B cell (primary cell): ENCODE measurements at regions not wholly inside any gene's neighbourhood (a gene's known extent, or its start where the extent isn't known, plus 50 kb on each side); places are given as distances from the start of the nearest gene placed in this dataset.

Source experiments
- ATAC-seq: fragments of 200-7000 bp; cut with Tn5 transposase; one replicate; pipeline ENCODE4 v1.10.0; 2021; ENCODE audit warnings: low read depth, mild to moderate bottlenecking, moderate number of reproducible peaks, moderate library complexity
- CTCF ChIA-PET: fragments of 350-600 bp; sonication (Branson Sonifier 250); formaldehyde crosslinking; loops from one replicate; lab custom pipeline; 2021; ENCODE audit warnings: antibody characterized with exemption, inconsistent platforms; lab: Charles Lee
- POLR2A ChIA-PET: fragments of 350-600 bp; sonication (Branson Sonifier 250); formaldehyde crosslinking; loops from one replicate; lab custom pipeline; 2021; ENCODE audit warnings: antibody characterized with exemption; lab: Charles Lee
- DNase-seq: peaks from one replicate; pipeline ENCODE4 v3.0.0; 2013
- H2AFZ ChIP-seq: 2 replicates; pipeline ENCODE4 v1.6.1; 2012; ENCODE audit warnings: mild to moderate bottlenecking, low read depth, low read length; ENCODE audit not compliant: insufficient read depth, poor library complexity, severe bottlenecking
- H3K27ac ChIP-seq, 2 donors: 1 replicate in 1 of 2; 2 replicates in 1 of 2; pipeline ENCODE4 v1.5.1; 2012 to 2013; ENCODE audit warnings: low read length in 2 of 2, mild to moderate bottlenecking in 2 of 2, moderate library complexity in 1 of 2
- H3K27me3 ChIP-seq, 4 experiments: fragments of 200-600 bp in 1 of 4; sonication (generic) in 1 of 4; replicated peaks in 1 of 4; 1 replicate in 2 of 4; 2 replicates in 2 of 4; pipeline versions ENCODE4 v1.6.1 to v1.7.0; 2013 to 2016; ENCODE audit warnings: low read length in 3 of 4, mild to moderate bottlenecking in 2 of 4, mixed read lengths in 1 of 4, moderate library complexity in 1 of 4; ENCODE audit not compliant: insufficient read depth in 4 of 4, control insufficient read depth in 3 of 4; ENCODE audit errors: control extremely low read depth in 1 of 4
- H3K36me3 ChIP-seq, 2 experiments: replicated peaks in 1 of 2; 1 replicate in 1 of 2; 2 replicates in 1 of 2; pipeline versions ENCODE4 v1.6.1 to v1.7.1; 2013; ENCODE audit warnings: low read length in 1 of 2; ENCODE audit not compliant: insufficient read depth in 2 of 2, control insufficient read depth in 1 of 2; ENCODE audit errors: control extremely low read depth in 1 of 2, extremely low read depth in 1 of 2
- H3K4me1 ChIP-seq, 2 donors: fragments of 200-600 bp in 1 of 2; sonication (generic) in 1 of 2; 1 replicate in 1 of 2; 2 replicates in 1 of 2; pipeline versions ENCODE4 v1.5.1 to v1.6.1; 2013 to 2017; ENCODE audit warnings: low read length in 2 of 2; ENCODE audit not compliant: control insufficient read depth in 2 of 2, insufficient read depth in 2 of 2
- H3K4me2 ChIP-seq: replicated peaks from 2 replicates; pipeline ENCODE3; 2012; ENCODE audit warnings: mild to moderate bottlenecking, low read depth, low read length; ENCODE audit not compliant: poor library complexity, severe bottlenecking
- H3K4me3 ChIP-seq, 5 experiments: fragments of 200-600 bp in 1 of 5; sonication (generic) in 1 of 5; 1 replicate in 3 of 5; 2 replicates in 2 of 5; pipeline versions ENCODE4 v1.5.1 to v1.7.0; 2011 to 2016; ENCODE audit warnings: low read length in 4 of 5, mild to moderate bottlenecking in 4 of 5, low read depth in 2 of 5, control low read depth in 1 of 5, moderate library complexity in 1 of 5; ENCODE audit not compliant: insufficient read depth in 1 of 5; ENCODE audit errors: control extremely low read depth in 1 of 5, extremely low read depth in 1 of 5
- H3K79me2 ChIP-seq: fragments of 200-600 bp; sonication (generic); one replicate; pipeline ENCODE4 v1.6.0; 2016; ENCODE audit warnings: low read length; ENCODE audit not compliant: control insufficient read depth, insufficient read depth
- H3K9ac ChIP-seq: fragments of 200-600 bp; sonication (generic); 2 replicates; pipeline ENCODE4 v1.6.1; 2017; ENCODE audit warnings: mild to moderate bottlenecking, low read length, moderate library complexity
- H3K9me3 ChIP-seq, 3 donors: one replicate each; pipeline versions ENCODE4 v1.6.1 to v1.7.1; 2013; ENCODE audit warnings: low read length in 2 of 3; ENCODE audit not compliant: control insufficient read depth in 2 of 3, insufficient read depth in 1 of 3; ENCODE audit errors: control extremely low read depth in 1 of 3
- H4K20me1 ChIP-seq: 2 replicates; pipeline ENCODE4 v1.6.0; 2012; ENCODE audit warnings: mild to moderate bottlenecking, low read length; ENCODE audit not compliant: insufficient read depth, control insufficient read depth, poor library complexity, severe bottlenecking
- H3K27ac Mint-ChIP-seq: one replicate; pipeline ENCODE4 v1.8.0; 2021; ENCODE audit warnings: mixed read lengths
- H3K27me3 Mint-ChIP-seq: one replicate; pipeline ENCODE4 v1.8.0; 2021; ENCODE audit warnings: mixed read lengths
- H3K4me1 Mint-ChIP-seq: one replicate; pipeline ENCODE4 v1.8.0; 2021; ENCODE audit warnings: mixed read lengths
- H3K4me3 Mint-ChIP-seq: one replicate; pipeline ENCODE4 v1.8.0; 2021; ENCODE audit warnings: mixed read lengths
- H3K9me3 Mint-ChIP-seq: one replicate; pipeline ENCODE4 v1.8.0; 2022; ENCODE audit warnings: mixed read lengths; ENCODE audit not compliant: insufficient read depth
- EZH2 ChIP-seq: IDR thresholded peaks from 2 replicates; pipeline ENCODE4 v1.6.1; 2012; ENCODE audit warnings: borderline replicate concordance, low read depth, mild to moderate bottlenecking, moderate library complexity, low read length; ENCODE audit not compliant: insufficient read depth, poor library complexity, severe bottlenecking
- WGBS: methylation state at CpG from one replicate; pipeline ENCODE4 v1.1.5; 2013; ENCODE audit warnings: missing lambda C conversion rate; ENCODE audit not compliant: insufficient coverage; 5-methylcytosine and 5-hydroxymethylcytosine counted together
- intact Hi-C: fragments of 100-400 bp; cut with micrococcal nuclease; formaldehyde crosslinking; loops from one replicate; pipeline ENCODE4 v1.10.0; 2022
- TF ChIP-seq, protein P1 (sequence below): fragments of 200-600 bp; IDR thresholded peaks from one replicate; pipeline ENCODE4 v1.8.0; 2022; ENCODE audit warnings: antibody characterized with exemption, mild to moderate bottlenecking

DNA sequence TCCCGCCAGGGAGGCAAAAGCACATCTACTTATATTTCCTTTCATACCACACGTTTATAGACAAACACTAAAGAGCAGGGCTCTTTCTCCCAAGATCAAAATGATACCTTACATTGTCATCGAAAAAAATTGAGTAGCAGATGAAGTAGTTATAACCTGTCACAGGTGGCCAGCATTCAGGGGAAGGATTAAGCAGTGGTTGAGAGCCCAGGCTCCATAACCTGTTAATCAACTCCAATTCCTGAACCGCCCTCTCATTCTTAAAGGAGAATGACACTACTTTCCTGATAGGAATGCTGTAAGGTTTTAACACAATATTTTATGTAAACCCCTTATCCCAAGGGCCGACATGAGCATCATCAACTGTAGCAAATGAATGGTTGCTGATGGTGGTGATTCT lies 268.9 kb upstream of the KCNIP4 start:
- Histone ChIP-seq H3K4me3 (no peak overlapping the region), H3K4me2 (no peak overlapping the region), H3K36me3 (no peaks in the 10 kb centered on the region), H3K9ac (no peak overlapping the region), H3K79me2 (no peaks in the 10 kb centered on the region), H2AFZ (no peak overlapping the region), H4K20me1 (no peaks in the 10 kb centered on the region), H3K4me1 (no peaks in the 10 kb centered on the region), H3K27ac (no peak overlapping the region), H3K9me3 (peaks cover 0 to 7% (median 0%) of the 10 kb centered on the region in 3 donors), H3K27me3 (no peaks in the 10 kb centered on the region)
- ATAC-seq (no peak), DNase-seq (no peak)
- no peaks in the 10 kb centered on the region for H3K4me1 Mint-ChIP-seq
- intact Hi-C loops: no loop called here
- TF ChIP-seq, protein P1, sequence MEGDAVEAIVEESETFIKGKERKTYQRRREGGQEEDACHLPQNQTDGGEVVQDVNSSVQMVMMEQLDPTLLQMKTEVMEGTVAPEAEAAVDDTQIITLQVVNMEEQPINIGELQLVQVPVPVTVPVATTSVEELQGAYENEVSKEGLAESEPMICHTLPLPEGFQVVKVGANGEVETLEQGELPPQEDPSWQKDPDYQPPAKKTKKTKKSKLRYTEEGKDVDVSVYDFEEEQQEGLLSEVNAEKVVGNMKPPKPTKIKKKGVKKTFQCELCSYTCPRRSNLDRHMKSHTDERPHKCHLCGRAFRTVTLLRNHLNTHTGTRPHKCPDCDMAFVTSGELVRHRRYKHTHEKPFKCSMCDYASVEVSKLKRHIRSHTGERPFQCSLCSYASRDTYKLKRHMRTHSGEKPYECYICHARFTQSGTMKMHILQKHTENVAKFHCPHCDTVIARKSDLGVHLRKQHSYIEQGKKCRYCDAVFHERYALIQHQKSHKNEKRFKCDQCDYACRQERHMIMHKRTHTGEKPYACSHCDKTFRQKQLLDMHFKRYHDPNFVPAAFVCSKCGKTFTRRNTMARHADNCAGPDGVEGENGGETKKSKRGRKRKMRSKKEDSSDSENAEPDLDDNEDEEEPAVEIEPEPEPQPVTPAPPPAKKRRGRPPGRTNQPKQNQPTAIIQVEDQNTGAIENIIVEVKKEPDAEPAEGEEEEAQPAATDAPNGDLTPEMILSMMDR: no peak
- TF ChIP-seq EZH2: no peak
- no peaks in the 10 kb centered on the region for H3K27me3 Mint-ChIP-seq
- ChIA-PET CTCF (no interaction called here), POLR2A (no interaction called here)
- no peak overlapping the region for H3K4me3 Mint-ChIP-seq
- H3K27ac Mint-ChIP-seq: no peak overlapping the region
- WGBS: 92% methylated on average over 1 of the region's 5 CpGs
- no peaks in the 10 kb centered on the region for H3K9me3 Mint-ChIP-seq

DNA sequence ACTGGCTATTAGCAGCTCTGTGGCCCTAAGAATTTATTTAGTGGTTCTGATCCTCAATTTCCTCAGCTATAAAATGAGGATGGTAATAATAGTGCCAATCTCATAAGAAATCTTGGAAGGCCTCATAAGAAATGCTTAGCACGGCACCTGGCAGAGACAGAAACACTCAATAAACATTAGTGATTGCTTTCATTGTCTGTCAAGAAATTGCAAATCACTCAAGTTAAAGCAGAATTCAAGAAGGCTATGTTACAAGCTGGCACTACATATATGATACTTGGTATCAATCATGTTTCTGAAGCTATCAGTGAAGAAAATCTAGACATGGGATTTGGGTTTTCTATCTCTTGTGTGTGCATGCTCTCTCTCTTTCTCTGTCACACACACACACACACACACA lies 267.7 kb upstream of the KCNIP4 start:
- no peaks in the 10 kb centered on the region for H4K20me1 ChIP-seq
- no CpG with 5 or more reads among the region's 1 CpG for WGBS
- H3K9ac ChIP-seq: no peak overlapping the region
- H3K36me3 ChIP-seq: no peaks in the 10 kb centered on the region
- H3K4me3 ChIP-seq: no peak overlapping the region
- no peaks in the 10 kb centered on the region for H3K9me3 Mint-ChIP-seq
- no peak overlapping the region for H3K4me3 Mint-ChIP-seq
- no peaks in the 10 kb centered on the region for H3K4me1 ChIP-seq
- intact Hi-C loops: no loop called here
- H3K4me2 ChIP-seq: no peak overlapping the region
- DNase-seq: no peak
- H3K79me2 ChIP-seq: no peaks in the 10 kb centered on the region
- no peak overlapping the region for H2AFZ ChIP-seq
- H3K4me1 Mint-ChIP-seq: no peaks in the 10 kb centered on the region
- ATAC-seq: no peak
- no peaks in the 10 kb centered on the region for H3K27me3 Mint-ChIP-seq
- TF ChIP-seq EZH2: no peak
- TF ChIP-seq, protein P1: no peak
- peaks cover 0 to 7% (median 0%) of the 10 kb centered on the region in 3 donors for H3K9me3 ChIP-seq
- POLR2A ChIA-PET: no interaction called here
- no peak overlapping the region for H3K27ac ChIP-seq
- H3K27ac Mint-ChIP-seq: no peak overlapping the region
- H3K27me3 ChIP-seq: no peaks in the 10 kb centered on the region
- CTCF ChIA-PET: no interaction called here
